Dendritic cell treated with granulocyte-macrophage colony-stimulating factor and Interleukin-4, amounts not matched to agents 40 ng/mL and 50 ng/mL, for 4 days (primary cell): ENCODE measurements at regions not wholly inside any gene's neighbourhood (a gene's known extent, or its start where the extent isn't known, plus 50 kb on each side); places are given as distances from the start of the nearest gene placed in this dataset.

ENCODE experiments used
- H3K27ac Mint-ChIP-seq: one replicate; pipeline ENCODE4 v1.8.0; 2022; ENCODE audit warnings: mild to moderate bottlenecking, mixed read lengths
- H3K27me3 Mint-ChIP-seq: one replicate; pipeline ENCODE4 v1.8.0; 2022; ENCODE audit warnings: mild to moderate bottlenecking, mixed read lengths
- H3K36me3 Mint-ChIP-seq: one replicate; pipeline ENCODE4 v1.8.0; 2022; ENCODE audit warnings: low read depth, mixed read lengths
- H3K4me1 Mint-ChIP-seq: one replicate; pipeline ENCODE4 v1.8.0; 2022; ENCODE audit warnings: low read depth, mixed read lengths
- H3K4me3 Mint-ChIP-seq: one replicate; pipeline ENCODE4 v1.8.0; 2022; ENCODE audit warnings: mild to moderate bottlenecking, moderate library complexity, mixed read lengths
- H3K9me3 Mint-ChIP-seq: one replicate; pipeline ENCODE4 v1.8.0; 2022; ENCODE audit warnings: mixed read lengths
- intact Hi-C: fragments of 100-400 bp; cut with micrococcal nuclease; formaldehyde crosslinking; loops from one replicate; pipeline ENCODE4 v1.15.0; 2022

- Mint-ChIP-seq H3K4me3 (no peak overlapping the region), H3K27me3 (no peaks in the 10 kb centered on the region), H3K36me3 (no peaks in the 10 kb centered on the region), H3K9me3 (peaks cover 8% of the 10 kb centered on the region), H3K4me1 (no peaks in the 10 kb centered on the region), H3K27ac (no peak overlapping the region)
- intact Hi-C loops, result no loop called here
These were observed 290.4 kb downstream of the TEX29 start for GRCh38 chr13:111610879-111611278.

DNA sequence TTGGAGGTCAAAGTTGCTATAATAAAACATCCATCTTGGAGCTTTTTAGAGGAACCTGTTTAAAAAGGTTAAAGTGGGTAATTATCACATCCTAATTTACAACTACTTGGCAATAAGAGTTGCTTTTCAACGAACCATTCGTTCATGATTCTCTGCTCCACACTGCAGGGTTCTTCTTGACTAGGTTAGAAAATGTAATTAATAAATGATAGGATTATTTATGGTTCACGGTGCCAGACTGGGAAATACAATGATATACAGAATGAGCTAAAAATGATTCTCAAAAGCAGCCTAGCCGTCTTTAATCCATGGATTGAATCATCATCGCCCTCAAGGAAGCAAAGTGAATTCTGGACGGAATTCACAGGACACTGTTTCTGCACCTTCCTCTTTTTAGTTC, 291.2 kb downstream of the TEX29 start:
- no peaks in the 10 kb centered on the region for H3K36me3 Mint-ChIP-seq
- H3K27me3 Mint-ChIP-seq, result no peaks in the 10 kb centered on the region
- H3K4me3 Mint-ChIP-seq, result no peak overlapping the region
- peaks cover under 1% of the 10 kb centered on the region for H3K9me3 Mint-ChIP-seq
- intact Hi-C loops, result no loop called here
- no peaks in the 10 kb centered on the region for H3K4me1 Mint-ChIP-seq
- H3K27ac Mint-ChIP-seq, result no peak overlapping the region

- H3K4me1 Mint-ChIP-seq, result no peaks in the 10 kb centered on the region
- H3K4me3 Mint-ChIP-seq, result no peak overlapping the region
- no peaks in the 10 kb centered on the region for H3K36me3 Mint-ChIP-seq
- intact Hi-C loops, result no loop called here
- no peak overlapping the region for H3K27ac Mint-ChIP-seq
- no peaks in the 10 kb centered on the region for H3K27me3 Mint-ChIP-seq
- no peaks in the 10 kb centered on the region for H3K9me3 Mint-ChIP-seq
These were observed 292.4 kb downstream of the TEX29 start for GRCh38 chr13:111612886-111613285.

DNA sequence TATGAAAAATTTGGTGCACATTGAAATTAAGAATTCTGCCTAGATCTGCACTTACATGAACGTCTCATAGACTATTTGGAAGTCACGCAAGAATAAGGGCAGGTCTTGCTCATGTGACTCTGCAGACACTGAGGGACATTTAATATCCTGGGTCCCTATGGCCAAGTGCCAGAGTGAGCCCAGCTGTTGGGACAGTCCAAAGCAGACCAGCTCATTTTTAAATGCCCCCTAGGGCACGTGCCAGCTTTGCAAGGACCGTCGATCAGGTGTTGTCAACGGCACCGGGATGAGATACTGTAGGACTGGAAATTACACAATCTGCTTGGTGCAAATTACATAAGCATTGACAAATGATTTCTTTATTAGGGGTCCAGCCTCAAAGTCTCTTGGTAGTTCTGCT, 293.6 kb downstream of the TEX29 start:
- no peak overlapping the region for H3K4me3 Mint-ChIP-seq
- intact Hi-C loops, result no loop called here

DNA sequence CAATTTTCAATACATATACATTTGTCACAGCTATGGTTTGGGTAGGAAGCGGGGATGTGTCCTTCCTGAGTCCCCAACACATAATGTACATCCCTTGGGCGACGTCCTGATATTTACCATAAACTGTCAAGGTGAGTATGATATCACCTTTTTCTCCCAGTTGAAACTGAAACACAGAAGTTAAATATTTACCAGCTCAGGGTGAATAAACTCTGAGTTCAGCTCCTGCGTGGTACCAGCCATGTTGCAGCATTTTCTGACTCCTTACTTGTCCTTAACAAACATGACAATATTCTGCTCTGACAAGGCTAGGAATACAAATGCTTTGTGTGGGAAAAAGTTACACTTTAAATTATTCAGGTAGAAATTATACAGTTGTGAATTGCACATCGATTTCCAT, 294.2 kb downstream of the TEX29 start:
- Mint-ChIP-seq H3K4me3 (no peak overlapping the region), H3K36me3 (no peaks in the 10 kb centered on the region), H3K4me1 (no peaks in the 10 kb centered on the region), H3K27me3 (no peaks in the 10 kb centered on the region), H3K27ac (no peak overlapping the region), H3K9me3 (no peaks in the 10 kb centered on the region)
- intact Hi-C loops, result no loop called here

More for the DNA sequence above, 293.6 kb downstream of the TEX29 start:
- H3K27me3 Mint-ChIP-seq, result no peaks in the 10 kb centered on the region
- no peaks in the 10 kb centered on the region for H3K9me3 Mint-ChIP-seq
- H3K4me1 Mint-ChIP-seq, result no peaks in the 10 kb centered on the region
- H3K36me3 Mint-ChIP-seq, result no peaks in the 10 kb centered on the region
- no peak overlapping the region for H3K27ac Mint-ChIP-seq

- Mint-ChIP-seq H3K4me3 (no peak overlapping the region), H3K9me3 (no peaks in the 10 kb centered on the region), H3K4me1 (no peaks in the 10 kb centered on the region), H3K36me3 (no peaks in the 10 kb centered on the region), H3K27ac (no peak overlapping the region), H3K27me3 (no peaks in the 10 kb centered on the region)
- intact Hi-C loops, result no loop called here
These were observed 295.8 kb downstream of the TEX29 start for GRCh38 chr13:111616203-111616602.

DNA sequence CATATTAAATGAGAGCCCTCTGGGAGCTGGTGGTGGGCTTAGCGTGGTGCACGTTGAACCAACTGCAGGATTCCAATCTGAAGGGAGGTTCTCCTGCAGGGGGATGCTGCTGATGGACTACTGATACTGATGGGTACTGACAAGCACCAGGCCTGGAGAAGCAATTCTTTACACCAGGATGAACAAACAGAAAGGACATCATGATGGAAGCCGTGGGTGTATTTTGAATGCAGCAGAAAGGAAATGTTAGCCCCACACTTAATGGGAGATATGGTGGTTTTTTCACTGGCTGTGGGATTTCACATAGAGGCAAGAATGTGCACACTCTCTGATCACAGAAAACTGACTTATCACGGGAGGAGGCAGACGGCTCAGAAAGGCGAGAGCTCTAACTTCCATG, 299.7 kb downstream of the TEX29 start:
- intact Hi-C loops, result no loop called here
- Mint-ChIP-seq H3K9me3 (no peaks in the 10 kb centered on the region), H3K27ac (no peak overlapping the region), H3K4me1 (no peaks in the 10 kb centered on the region), H3K27me3 (no peaks in the 10 kb centered on the region), H3K4me3 (no peak overlapping the region), H3K36me3 (no peaks in the 10 kb centered on the region)

DNA sequence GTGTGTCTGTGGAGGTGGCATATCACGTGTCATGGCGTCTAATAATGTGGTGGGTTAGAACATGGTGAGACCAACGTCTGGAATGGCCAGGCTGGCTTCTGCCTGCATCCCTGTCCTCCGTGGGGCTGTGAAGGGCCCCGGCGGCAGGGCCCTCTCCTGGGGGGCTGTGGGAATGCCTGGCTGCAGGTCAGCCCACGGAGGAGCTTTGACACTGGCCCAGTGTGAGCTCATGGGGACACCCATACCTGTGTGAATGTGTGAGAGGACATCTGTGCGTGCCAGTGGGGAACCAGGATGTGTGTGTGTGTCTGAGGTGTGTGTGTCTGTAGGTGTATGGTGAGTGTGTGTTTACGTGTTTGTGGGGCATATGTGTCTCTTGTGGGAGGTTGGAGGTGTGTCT, 300.1 kb downstream of the TEX29 start:
- Mint-ChIP-seq H3K36me3 (no peaks in the 10 kb centered on the region), H3K27ac (no peak overlapping the region), H3K27me3 (no peaks in the 10 kb centered on the region), H3K4me1 (no peaks in the 10 kb centered on the region), H3K4me3 (no peak overlapping the region), H3K9me3 (no peaks in the 10 kb centered on the region)
- intact Hi-C loops, result no loop called here

DNA sequence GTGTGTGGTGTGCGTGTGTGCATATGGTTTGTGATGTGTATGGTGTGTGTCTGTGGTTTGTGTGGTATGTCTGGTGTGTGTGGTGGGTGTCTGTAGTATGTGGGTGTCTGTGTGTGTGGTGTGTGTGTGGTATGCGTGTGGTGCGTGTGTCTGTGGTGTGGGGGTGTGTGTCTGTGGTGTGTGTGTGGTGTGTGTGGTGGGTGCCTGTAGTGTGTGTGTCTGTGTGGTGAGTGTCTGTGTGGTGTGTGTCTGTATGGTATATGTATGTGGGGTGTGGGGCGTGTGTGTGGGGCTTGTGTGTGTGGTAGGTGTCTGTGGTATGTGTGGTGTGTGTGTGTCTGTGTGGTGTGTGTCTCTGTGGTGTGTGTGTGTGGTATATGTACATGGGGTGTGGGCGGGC, 300.7 kb downstream of the TEX29 start:
- H3K36me3 Mint-ChIP-seq, result no peaks in the 10 kb centered on the region
- intact Hi-C loops, result no loop called here
- H3K4me1 Mint-ChIP-seq, result no peaks in the 10 kb centered on the region
- no peaks in the 10 kb centered on the region for H3K9me3 Mint-ChIP-seq
- no peak overlapping the region for H3K27ac Mint-ChIP-seq
- no peaks in the 10 kb centered on the region for H3K27me3 Mint-ChIP-seq
- H3K4me3 Mint-ChIP-seq, result no peak overlapping the region

GRCh38 chr13:111622051-111622531, 301.6 kb downstream of the TEX29 start:
- no peaks in the 10 kb centered on the region for H3K4me1 Mint-ChIP-seq
- no peak overlapping the region for H3K4me3 Mint-ChIP-seq
- no peaks in the 10 kb centered on the region for H3K9me3 Mint-ChIP-seq
- no peaks in the 10 kb centered on the region for H3K36me3 Mint-ChIP-seq
- H3K27ac Mint-ChIP-seq, result no peak overlapping the region
- no peaks in the 10 kb centered on the region for H3K27me3 Mint-ChIP-seq
- intact Hi-C loops, result no loop called here

GRCh38 chr13:111623208-111623607, 302.8 kb downstream of the TEX29 start:
- intact Hi-C loops, result no loop called here
- H3K4me1 Mint-ChIP-seq, result no peaks in the 10 kb centered on the region
- no peak overlapping the region for H3K4me3 Mint-ChIP-seq
- no peaks in the 10 kb centered on the region for H3K9me3 Mint-ChIP-seq
- no peak overlapping the region for H3K27ac Mint-ChIP-seq
- no peaks in the 10 kb centered on the region for H3K36me3 Mint-ChIP-seq
- H3K27me3 Mint-ChIP-seq, result no peaks in the 10 kb centered on the region

- no peak overlapping the region for H3K4me3 Mint-ChIP-seq
- intact Hi-C loops, result no loop called here
- H3K4me1 Mint-ChIP-seq, result no peaks in the 10 kb centered on the region
- no peaks in the 10 kb centered on the region for H3K36me3 Mint-ChIP-seq
- H3K9me3 Mint-ChIP-seq, result no peaks in the 10 kb centered on the region
- H3K27me3 Mint-ChIP-seq, result no peaks in the 10 kb centered on the region
- no peak overlapping the region for H3K27ac Mint-ChIP-seq
These were observed 303.5 kb downstream of the TEX29 start for GRCh38 chr13:111623743-111624505.

DNA sequence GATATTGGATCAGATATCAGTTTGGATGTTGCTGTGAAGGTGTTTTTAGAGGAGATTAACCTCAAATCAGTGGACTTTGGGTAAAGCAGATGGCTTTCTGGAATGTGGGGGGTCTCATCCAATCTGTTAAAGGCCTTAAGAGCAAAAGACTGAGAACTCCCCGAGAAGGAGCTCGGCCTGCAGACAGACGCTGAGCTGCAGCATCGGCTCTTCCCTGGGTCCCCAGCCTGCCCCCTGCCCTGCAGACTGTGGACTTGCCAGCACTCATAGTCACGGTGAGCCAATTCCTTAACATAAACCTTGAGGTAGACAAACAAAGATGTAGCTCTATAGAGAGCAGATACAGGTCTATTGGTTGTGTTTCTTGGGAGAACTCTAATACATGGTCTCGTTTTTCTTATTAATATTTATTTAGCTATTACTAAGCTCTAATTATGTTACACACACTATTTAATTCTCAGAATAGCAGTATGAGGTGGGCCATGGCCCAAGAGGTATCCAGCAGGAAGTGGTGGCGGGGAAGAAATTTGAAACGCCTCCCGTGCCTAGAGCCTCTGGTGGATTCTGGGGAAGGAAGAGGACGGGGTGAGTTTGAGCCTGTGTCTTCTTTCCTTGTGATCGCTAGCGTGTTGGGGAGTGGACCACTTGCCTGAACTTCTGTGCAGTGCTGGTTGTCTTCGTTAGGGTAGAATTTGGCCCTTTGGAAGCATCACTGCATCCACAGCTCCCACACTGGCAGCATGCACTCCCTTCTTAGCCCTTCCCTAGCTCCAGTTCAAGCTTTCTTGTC, 305.3 kb downstream of the TEX29 start:
- H3K4me1 Mint-ChIP-seq, result no peaks in the 10 kb centered on the region
- H3K27ac Mint-ChIP-seq, result no peak overlapping the region
- no peaks in the 10 kb centered on the region for H3K36me3 Mint-ChIP-seq
- no peaks in the 10 kb centered on the region for H3K27me3 Mint-ChIP-seq
- no peak overlapping the region for H3K4me3 Mint-ChIP-seq
- H3K9me3 Mint-ChIP-seq, result no peaks in the 10 kb centered on the region
- intact Hi-C loops, result no loop called here

GRCh38 chr13:111626371-111627305, 306.2 kb downstream of the TEX29 start:
- no peaks in the 10 kb centered on the region for H3K36me3 Mint-ChIP-seq
- H3K27ac Mint-ChIP-seq, result no peak overlapping the region
- no peaks in the 10 kb centered on the region for H3K27me3 Mint-ChIP-seq
- H3K4me1 Mint-ChIP-seq, result no peaks in the 10 kb centered on the region
- H3K9me3 Mint-ChIP-seq, result no peaks in the 10 kb centered on the region
- H3K4me3 Mint-ChIP-seq, result no peak overlapping the region
- intact Hi-C loops, result no loop called here
